Adrenal gland (tissue), 9 donors: ENCODE measurements at regions not wholly inside any gene's neighbourhood (a gene's known extent, or its start where the extent isn't known, plus 50 kb on each side); places are given as distances from the start of the nearest gene placed in this dataset.

Experiments used
- DNase-seq, 7 donors: peaks; one replicate each; pipeline ENCODE4 v3.0.0-alpha.2; 2019 to 2020
- H3K27ac ChIP-seq, 5 donors: fragments of 200-600 bp; sonication (generic) in 4 of 5; 1 replicate in 3 of 5; 2 replicates in 2 of 5; pipeline versions ENCODE4 v1.5.1 to v1.8.0; 2016 to 2020; ENCODE audit warnings: mild to moderate bottlenecking in 1 of 5
- H3K27me3 ChIP-seq: fragments of 200-600 bp; 2 replicates; pipeline ENCODE4 v1.8.0; 2021
- H3K36me3 ChIP-seq, 2 donors: fragments of 200-600 bp; replicated peaks in 1 of 2; 1 replicate in 1 of 2; 2 replicates in 1 of 2; pipeline versions ENCODE4 v1.5.1 to v1.8.0; 2018 to 2022
- H3K4me1 ChIP-seq, 2 donors: fragments of 200-600 bp; replicated peaks in 1 of 2; 1 replicate in 1 of 2; 2 replicates in 1 of 2; pipeline versions ENCODE4 v1.5.1 to v1.8.0; 2018 to 2021
- H3K4me3 ChIP-seq, 4 donors: fragments of 200-600 bp; sonication (generic) in 3 of 4; one replicate each; pipeline ENCODE4 v1.5.1; 2016 to 2018
- H3K9me3 ChIP-seq, 3 donors: fragments of 200-600 bp; sonication (generic) in 1 of 3; replicated peaks in 1 of 3; 1 replicate in 2 of 3; 2 replicates in 1 of 3; pipeline versions ENCODE4 v1.5.1 to v1.8.0; 2016 to 2021
- CTCF ChIP-seq, 6 experiments: fragments of 450-650 bp in 4 of 6; fragments of 200-600 bp in 2 of 6; sonication (generic) in 1 of 6; IDR thresholded peaks; 1 replicate in 5 of 6; 2 replicates in 1 of 6; pipeline versions ENCODE4 v1.5.1 to v1.8.0; 2016 to 2021; ENCODE audit warnings: antibody characterized with exemption in 6 of 6, mild to moderate bottlenecking in 2 of 6, moderate library complexity in 1 of 6
- POLR2A ChIP-seq, 2 donors: fragments of 450-650 bp; IDR thresholded peaks; one replicate each; pipeline ENCODE4 v1.6.1; 2017; ENCODE audit warnings: antibody characterized with exemption in 2 of 2, mild to moderate bottlenecking in 2 of 2, moderate library complexity in 1 of 2
- WGBS, 4 donors: extraction: QIAGEN DNeasy Blood & Tissue Kit in 2 of 4; methylation state at CpG; one replicate each; pipeline versions ENCODE4 v1.1.5 to v1.1.7; 2013 to 2017; 5-methylcytosine and 5-hydroxymethylcytosine counted together
- intact Hi-C, 2 donors: fragments of 100-400 bp; cut with DNase I; formaldehyde crosslinking; loops; one replicate each; pipeline versions ENCODE4 v1.14.1 to v1.15.0; 2022 to 2023
- donor health status: healthy with polysubstance abuse.
- donor health status: Bipolar disorder and iron deficiency.
- donor health status: DM: yes; HTN: yes; CAD: no.
- donor health status: DM: no; HTN: no; CAD: no.
- donor health status: DM: no; HTN: no; CAD: no.

- Histone ChIP-seq H3K36me3 (no peaks in the 10 kb centered on the region), H3K4me1 (no peaks in the 10 kb centered on the region), H3K9me3 (no peaks in the 10 kb centered on the region), H3K27me3 (no peaks in the 10 kb centered on the region), H3K27ac (no peak overlapping the region), H3K4me3 (no peak overlapping the region)
- DNase-seq = no peak
- WGBS, 4 donors = 69 to 78% (median 75%) methylated on average over 2 of the region's 2 CpGs
- TF ChIP-seq POLR2A (IDR thresholded peaks at IDR 0.05) (no peak), CTCF (IDR thresholded peaks at IDR 0.05) (no peak)
- intact Hi-C loops = no loop called here
Measured at GRCh38 chr10:56496186-56496486, 135.1 kb upstream of the ZWINT start.

- Histone ChIP-seq H3K4me3 (no peak overlapping the region), H3K36me3 (no peaks in the 10 kb centered on the region), H3K27ac (no peak overlapping the region), H3K4me1 (no peaks in the 10 kb centered on the region), H3K27me3 (no peaks in the 10 kb centered on the region), H3K9me3 (no peaks in the 10 kb centered on the region)
- 93 to 100% (median 98%) methylated on average over 2 to 3 of the region's 3 CpGs for WGBS, 4 donors
- intact Hi-C loops = no loop called here
- TF ChIP-seq POLR2A (IDR thresholded peaks at IDR 0.05) (no peak), CTCF (IDR thresholded peaks at IDR 0.05) (no peak)
- DNase-seq = no peak
Measured at GRCh38 chr10:56487746-56488145, 126.7 kb upstream of the ZWINT start.

- 64 to 78% (median 68%) methylated on average over 3 of the region's 3 CpGs for WGBS, 4 donors
- no peak overlapping the region for H3K4me3 ChIP-seq
- intact Hi-C loops = no loop called here
- no peak for DNase-seq
- no peaks in the 10 kb centered on the region for H3K9me3 ChIP-seq
- no peaks in the 10 kb centered on the region for H3K4me1 ChIP-seq
- no peaks in the 10 kb centered on the region for H3K36me3 ChIP-seq
- no peaks in the 10 kb centered on the region for H3K27me3 ChIP-seq
- no peak overlapping the region for H3K27ac ChIP-seq
- TF ChIP-seq CTCF (IDR thresholded peaks at IDR 0.05) (no peak), POLR2A (IDR thresholded peaks at IDR 0.05) (no peak)
Measured at GRCh38 chr10:56481521-56482091, 120.5 kb upstream of the ZWINT start.

DNA sequence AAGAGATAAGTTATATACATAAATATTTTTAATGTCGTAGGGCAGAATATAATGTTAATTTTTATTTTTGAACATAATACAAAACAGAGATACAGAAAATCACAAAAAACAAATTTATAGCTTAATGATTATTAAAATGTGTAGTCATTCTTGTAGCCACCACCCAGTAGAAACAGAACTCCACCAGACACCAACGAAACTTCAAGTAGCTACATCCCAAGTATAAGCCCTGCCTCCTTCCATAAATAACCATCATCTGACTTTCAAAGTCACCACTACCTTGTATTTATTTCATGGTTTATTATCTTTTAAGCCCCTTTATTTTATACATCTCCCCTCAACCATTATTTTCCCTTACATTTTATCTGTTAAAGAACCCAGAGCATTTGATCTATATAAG lies 111.9 kb upstream of the ZWINT start:
- peaks cover 0 to 4% (median 0%) of the 10 kb centered on the region in 3 donors for H3K9me3 ChIP-seq
- no peak for DNase-seq
- H3K27ac ChIP-seq = no peak overlapping the region
- intact Hi-C loops = no loop called here
- H3K4me1 ChIP-seq = no peaks in the 10 kb centered on the region
- TF ChIP-seq CTCF (IDR thresholded peaks at IDR 0.05) (no peak), POLR2A (IDR thresholded peaks at IDR 0.05) (no peak)
- H3K36me3 ChIP-seq = no peaks in the 10 kb centered on the region
- no peak overlapping the region for H3K4me3 ChIP-seq
- H3K27me3 ChIP-seq = no peaks in the 10 kb centered on the region
- 81 to 83% (median 82%) methylated on average over 2 of the region's 2 CpGs for WGBS, 4 donors
